GM23338 (cell line): ENCODE measurements at regions not wholly inside any gene's neighbourhood (a gene's known extent, or its start where the extent isn't known, plus 50 kb on each side); places are given as distances from the start of the nearest gene placed in this dataset.

ENCODE experiments used
- ATAC-seq: fragments of 200-7000 bp; cut with Tn5 transposase; 3 replicates; pipeline ENCODE4 v1.9.1; 2020
- DNase-seq: peaks from one replicate; pipeline ENCODE4 v3.0.0-alpha.2; 2015; ENCODE audit warnings: low spot score
- H2AFZ ChIP-seq: fragments of 200-600 bp; sonication (generic); 2 replicates; pipeline ENCODE4 v1.8.0; 2016; ENCODE audit warnings: antibody characterized with exemption, mild to moderate bottlenecking, moderate library complexity
- H3F3A ChIP-seq: fragments of 200-600 bp; sonication (generic); replicated peaks from 2 replicates; pipeline ENCODE4 v1.8.0; 2017; ENCODE audit warnings: antibody characterized with exemption, mixed run types, low read depth
- H3K27ac ChIP-seq: fragments of 200-600 bp; sonication (generic); 2 replicates; pipeline ENCODE4 v1.6.1; 2016; ENCODE audit warnings: low read depth
- H3K27me3 ChIP-seq: fragments of 200-600 bp; sonication (generic); 2 replicates; pipeline ENCODE4 v1.8.0; 2016; ENCODE audit warnings: mild to moderate bottlenecking, mixed run types, moderate library complexity; ENCODE audit not compliant: insufficient read depth
- H3K36me3 ChIP-seq: fragments of 200-600 bp; sonication (generic); 2 replicates; pipeline ENCODE4 v1.8.0; 2016; ENCODE audit warnings: mild to moderate bottlenecking; ENCODE audit not compliant: insufficient read depth
- H3K4me1 ChIP-seq: fragments of 200-600 bp; sonication (generic); 2 replicates; pipeline ENCODE4 v1.8.0; 2016; ENCODE audit warnings: mild to moderate bottlenecking, moderate library complexity; ENCODE audit not compliant: insufficient read depth
- H3K4me2 ChIP-seq: fragments of 200-600 bp; sonication (generic); 2 replicates; pipeline ENCODE4 v1.7.1; 2017; ENCODE audit warnings: mixed run types
- H3K4me3 ChIP-seq: fragments of 200-600 bp; sonication (generic); 2 replicates; pipeline ENCODE4 v1.6.1; 2016; ENCODE audit warnings: mixed run types
- H3K79me2 ChIP-seq: fragments of 200-600 bp; sonication (generic); replicated peaks from 2 replicates; pipeline ENCODE4 v1.8.0; 2017; ENCODE audit warnings: mild to moderate bottlenecking; ENCODE audit not compliant: insufficient read depth
- H3K9me2 ChIP-seq: fragments of 200-600 bp; sonication (generic); 2 replicates; pipeline ENCODE4 v1.8.0; 2017; ENCODE audit not compliant: insufficient read depth
- H4K20me1 ChIP-seq: fragments of 200-600 bp; sonication (generic); replicated peaks from 2 replicates; pipeline ENCODE4 v1.8.0; 2017; ENCODE audit warnings: mild to moderate bottlenecking; ENCODE audit not compliant: insufficient read depth
- H3K27ac Mint-ChIP-seq: 2 replicates; pipeline ENCODE4 v1.8.0; 2020; ENCODE audit warnings: inconsistent platforms, mild to moderate bottlenecking, moderate library complexity, mixed read lengths
- H3K27me3 Mint-ChIP-seq: 3 replicates; pipeline ENCODE4 v1.8.0; 2022; ENCODE audit warnings: low read depth, mild to moderate bottlenecking, moderate library complexity, mixed read lengths, inconsistent platforms; ENCODE audit not compliant: insufficient read depth, poor library complexity
- H3K36me3 Mint-ChIP-seq: 3 replicates; pipeline ENCODE4 v1.8.0; 2021; ENCODE audit warnings: low read depth, mild to moderate bottlenecking, inconsistent platforms, moderate library complexity, mixed read lengths
- H3K4me1 Mint-ChIP-seq: 3 replicates; pipeline ENCODE4 v1.8.0; 2020; ENCODE audit warnings: mild to moderate bottlenecking, inconsistent platforms, mixed read lengths
- H3K4me3 Mint-ChIP-seq: 3 replicates; pipeline ENCODE4 v1.8.0; 2021; ENCODE audit warnings: moderate library complexity, mild to moderate bottlenecking, inconsistent platforms, mixed read lengths
- H3K9me3 Mint-ChIP-seq: 3 replicates; pipeline ENCODE4 v1.8.0; 2020; ENCODE audit warnings: moderate library complexity, mild to moderate bottlenecking, inconsistent platforms, mixed read lengths
- CREB1 ChIP-seq: fragments of 250-450 bp; sonication (Bioruptor Pico); IDR thresholded peaks from 2 replicates; pipeline ENCODE4 v1.5.0; 2020; ENCODE audit warnings: low read depth, mild to moderate bottlenecking, moderate library complexity
- CTCF ChIP-seq, 2 experiments: fragments of 200-600 bp in 1 of 2; sonication (generic) in 1 of 2; conservative IDR thresholded peaks; 2 replicates each; pipeline versions ENCODE4 v1.5.1 to v1.6.1; 2016 to 2017; ENCODE audit warnings: antibody characterized with exemption in 2 of 2, low read depth in 2 of 2, mild to moderate bottlenecking in 2 of 2, moderate library complexity in 1 of 2
- ETS1 ChIP-seq: IDR thresholded peaks from 2 replicates; pipeline ENCODE4 v1.6.1; 2016; ENCODE audit warnings: antibody characterized with exemption
- EZH2 ChIP-seq: fragments of 200-600 bp; sonication (generic); IDR thresholded peaks from one replicate; pipeline ENCODE4 v1.8.0; 2017; ENCODE audit warnings: antibody characterized with exemption, mild to moderate bottlenecking, low read depth; ENCODE audit not compliant: unreplicated experiment
- EZH2phosphoT487 ChIP-seq: fragments of 200-600 bp; sonication (generic); IDR thresholded peaks from one replicate; pipeline ENCODE4 v1.8.1; 2018; ENCODE audit warnings: antibody characterized with exemption; ENCODE audit not compliant: unreplicated experiment
- JUNB ChIP-seq: IDR thresholded peaks from one replicate; pipeline ENCODE4 v1.6.1; 2016; ENCODE audit warnings: antibody characterized with exemption; ENCODE audit not compliant: unreplicated experiment
- NANOG ChIP-seq: IDR thresholded peaks from 2 replicates; pipeline ENCODE4 v1.6.1; 2016; ENCODE audit warnings: antibody characterized with exemption, borderline replicate concordance
- POLR2AphosphoS5 ChIP-seq: IDR thresholded peaks from 2 replicates; pipeline ENCODE4 v1.6.1; 2016; ENCODE audit warnings: antibody characterized with exemption, low read depth
- REST ChIP-seq: IDR thresholded peaks from one replicate; pipeline ENCODE4 v1.6.1; 2018; ENCODE audit warnings: antibody characterized with exemption; ENCODE audit not compliant: unreplicated experiment
- STAT1 ChIP-seq: IDR thresholded peaks from one replicate; pipeline ENCODE4 v1.6.1; 2016; ENCODE audit warnings: antibody characterized with exemption; ENCODE audit not compliant: unreplicated experiment
- ZNF114 ChIP-seq: fragments of 250-450 bp; sonication (Bioruptor Pico); IDR thresholded peaks from 2 replicates; pipeline ENCODE4 v1.5.0; 2020; ENCODE audit warnings: mild to moderate bottlenecking, moderate library complexity
- ZNF331 ChIP-seq: fragments of 250-450 bp; sonication (Bioruptor Pico); IDR thresholded peaks from 2 replicates; pipeline ENCODE4 v1.5.0; 2020; ENCODE audit warnings: low read depth, mild to moderate bottlenecking, moderate library complexity
- ZNF462 ChIP-seq: fragments of 250-450 bp; sonication (Bioruptor Pico); IDR thresholded peaks from 2 replicates; pipeline ENCODE4 v1.5.0; 2020; ENCODE audit warnings: mild to moderate bottlenecking, moderate library complexity

GRCh38 chr10:21076381-21076780, 179.3 kb upstream of the NEBL start (continued):
- TF ChIP-seq POLR2AphosphoS5: no peak

- H3F3A ChIP-seq: no peaks in the 10 kb centered on the region
- no peaks in the 10 kb centered on the region for H3K9me2 ChIP-seq
- no peaks in the 10 kb centered on the region for H3K27me3 ChIP-seq
- Mint-ChIP-seq H3K27ac (no peak overlapping the region), H3K4me1 (no peaks in the 10 kb centered on the region), H3K27me3 (no peaks in the 10 kb centered on the region), H3K9me3 (no peaks in the 10 kb centered on the region), H3K4me3 (no peak overlapping the region), H3K36me3 (no peaks in the 10 kb centered on the region)
- no peak for DNase-seq
- no peaks in the 10 kb centered on the region for H3K36me3 ChIP-seq
- H4K20me1 ChIP-seq: no peaks in the 10 kb centered on the region
- TF ChIP-seq JUNB (no peak), POLR2AphosphoS5 (no peak), CREB1 (no peak), ZNF114 (CRISPR knock-in tag) (no peak), CTCF (conservative IDR thresholded peaks at IDR 0.05; ENCODE audit: low read depth in 2 of 2) (no peak), NANOG (no peak), ETS1 (no peak), REST (no peak), STAT1 (no peak), ZNF331 (no peak), EZH2 (no peak), EZH2phosphoT487 (no peak), ZNF462 (no peak)
- H3K4me1 ChIP-seq: no peaks in the 10 kb centered on the region
- H3K27ac ChIP-seq: no peak overlapping the region
- H3K4me2 ChIP-seq: no peak overlapping the region
- no peak overlapping the region for H2AFZ ChIP-seq
- H3K79me2 ChIP-seq: no peaks in the 10 kb centered on the region
- no peak for ATAC-seq
- no peak overlapping the region for H3K4me3 ChIP-seq
These were observed 178.8 kb upstream of the NEBL start for GRCh38 chr10:21075880-21076279.
